ENCODE measurements at regions not wholly inside any gene's neighbourhood (a gene's known extent, or its start where the extent isn't known, plus 50 kb on each side); places are given as distances from the start of the nearest gene placed in this dataset.

DNA sequence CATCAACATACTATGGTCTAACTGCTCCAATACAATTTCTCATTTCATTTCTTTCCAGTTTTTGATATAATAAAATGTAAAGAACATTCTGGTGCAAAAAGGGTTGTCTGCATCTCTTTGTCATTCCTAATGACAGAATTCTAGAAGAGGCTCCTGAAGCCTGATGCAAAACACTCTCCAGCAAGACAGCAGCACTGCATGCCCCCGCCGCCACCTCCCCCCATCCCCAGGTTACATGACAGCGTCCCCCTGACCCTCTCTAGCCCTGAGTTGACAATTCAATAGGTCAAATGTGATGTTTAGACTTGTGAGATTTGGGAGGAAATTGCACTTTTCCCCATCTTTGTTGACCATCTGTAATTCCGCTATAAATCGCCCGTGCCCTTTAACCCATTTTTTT lies 64.6 kb upstream of the C1orf21 start:
- DNase-seq (ENCODE audit: low spot score) = no peak

DNA sequence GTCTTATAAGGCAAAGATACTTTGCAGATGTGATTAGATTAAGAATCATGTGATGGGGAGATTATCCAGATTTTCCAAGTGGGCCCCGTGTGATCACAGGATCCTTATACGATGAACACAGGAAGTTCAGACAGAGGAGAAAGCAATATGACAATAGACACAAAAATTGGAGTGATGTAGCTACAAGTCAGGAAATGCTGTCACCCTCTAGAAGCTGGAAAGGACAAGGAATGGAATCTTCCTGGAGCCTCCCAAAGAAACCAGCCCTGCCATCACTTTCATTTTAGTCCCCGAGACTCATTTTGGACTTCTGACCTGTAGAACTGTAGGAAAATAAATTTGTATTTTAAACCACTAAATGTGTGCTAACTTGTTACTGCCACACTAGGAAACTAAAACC lies 61.9 kb upstream of the C1orf21 start:
- DNase-seq (ENCODE audit: low spot score) = no peak

DNA sequence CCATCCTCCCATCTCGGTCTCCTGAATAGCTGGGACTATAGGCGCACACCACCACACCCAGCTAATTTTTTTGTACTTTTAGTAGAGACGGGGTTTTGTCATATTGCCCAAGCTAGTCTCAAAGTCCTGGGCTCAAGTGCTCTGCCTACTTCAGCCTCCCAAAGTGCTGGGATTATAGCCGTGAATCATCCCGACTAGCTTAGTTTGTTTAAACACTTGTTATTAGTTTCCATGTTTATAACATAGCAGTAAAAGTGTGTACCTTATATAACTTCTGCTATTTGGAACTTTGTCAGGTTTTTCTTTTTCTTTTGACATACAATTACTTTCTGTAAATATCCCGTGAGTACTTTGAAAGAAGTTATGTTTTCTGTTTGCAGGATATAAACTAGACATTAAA lies 60.6 kb upstream of the C1orf21 start:
- DNase-seq (ENCODE audit: low spot score) = no peak

DNA sequence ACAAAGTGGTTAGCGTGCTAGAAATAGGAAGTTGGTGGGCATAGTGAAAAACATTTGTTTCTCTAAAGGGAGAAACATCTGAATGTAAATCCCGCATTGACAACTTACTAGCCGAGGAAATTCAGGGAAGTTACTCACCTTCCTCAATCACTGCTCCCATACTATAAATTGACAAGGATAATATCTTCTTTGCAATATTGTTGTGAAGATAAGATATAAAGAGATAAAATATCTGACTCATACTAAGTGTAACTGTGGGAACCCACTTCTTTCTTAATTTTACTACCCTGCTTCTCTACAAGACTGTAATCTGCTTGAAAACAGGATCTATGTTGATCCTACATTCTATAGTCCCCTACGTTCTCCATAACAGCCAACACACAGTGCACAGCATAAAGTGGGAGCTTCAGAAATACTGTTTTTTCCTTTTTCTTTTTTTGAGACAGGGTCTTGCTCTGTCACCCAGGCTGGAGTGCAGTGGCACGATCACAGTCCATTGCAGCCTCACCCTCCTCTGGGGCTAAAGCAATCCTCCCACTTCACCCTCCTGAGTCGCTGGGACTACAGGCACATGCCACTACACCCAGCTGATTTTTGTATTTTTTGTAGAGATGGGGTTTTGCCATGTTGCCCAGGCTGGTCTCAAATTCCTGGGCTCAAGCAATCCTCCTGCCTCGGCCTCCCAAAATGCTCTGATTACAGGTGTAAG lies 57.4 kb upstream of the C1orf21 start:
- DNase-seq (ENCODE audit: low spot score) = no peak

DNA sequence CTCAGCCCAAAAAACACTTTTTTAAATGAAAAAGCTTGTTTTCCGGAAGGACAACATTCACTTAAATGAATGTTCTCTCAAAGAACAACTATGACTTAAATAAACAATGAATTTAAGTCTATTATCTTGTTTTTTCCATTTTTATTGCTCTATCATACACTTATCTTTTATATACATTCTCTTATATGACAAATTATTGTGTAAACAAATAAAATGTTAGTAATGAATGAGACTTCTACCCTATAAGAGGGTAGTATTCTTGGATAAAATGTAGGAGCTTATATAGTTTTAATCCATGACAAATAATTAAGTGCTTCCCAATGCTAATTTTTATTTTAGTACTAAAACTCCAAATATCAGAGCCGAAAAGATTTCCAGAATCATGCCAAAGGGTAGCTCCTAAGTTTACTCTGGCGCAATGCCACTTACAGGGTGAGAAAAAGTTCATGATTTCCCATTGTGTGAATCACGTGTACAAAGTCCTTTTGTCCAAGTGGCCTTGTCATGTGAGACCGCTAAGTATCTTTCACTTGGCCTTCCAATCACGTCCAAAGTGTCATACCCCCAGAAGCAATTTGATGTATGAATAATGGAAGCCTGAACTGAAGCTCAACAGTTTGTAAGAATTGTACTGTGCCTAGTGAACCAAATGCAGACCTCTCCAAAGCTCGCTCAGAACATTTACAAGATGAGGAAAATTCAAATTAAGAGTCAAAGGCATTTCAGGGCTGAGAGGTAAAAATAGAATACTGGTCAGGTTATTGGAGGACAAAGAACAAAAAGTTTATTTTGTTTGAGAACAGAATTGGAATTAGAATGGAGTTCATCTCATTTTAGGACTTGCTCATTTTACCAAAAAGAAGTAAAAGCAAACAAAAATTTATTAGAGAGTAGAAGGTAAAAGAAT lies 56.6 kb upstream of the C1orf21 start:
- DNase-seq (ENCODE audit: low spot score) = no peak

DNA sequence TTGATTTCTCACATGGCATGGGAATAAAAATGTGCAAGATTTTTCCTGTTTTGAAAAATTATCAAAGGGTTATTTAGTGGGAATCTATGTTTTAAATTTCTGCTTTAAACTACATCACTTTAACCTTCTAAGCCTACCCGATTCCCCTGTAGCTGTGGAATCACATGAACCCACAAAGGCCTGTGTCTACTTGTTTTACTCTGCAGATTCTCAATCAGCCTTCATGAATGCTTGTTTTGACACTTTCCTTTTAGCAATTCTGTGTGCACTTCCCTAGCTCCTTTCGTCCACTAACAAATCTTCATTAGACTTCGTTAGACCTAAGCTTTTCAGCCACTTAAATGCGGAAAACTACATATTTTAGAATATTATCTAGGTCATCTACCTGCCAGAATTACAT lies 56.0 kb upstream of the C1orf21 start:
- DNase-seq (ENCODE audit: low spot score) = no peak

Measured in GM03348 (cell line).